Hepatocyte (in vitro differentiated cells): ENCODE measurements at regions not wholly inside any gene's neighbourhood (a gene's known extent, or its start where the extent isn't known, plus 50 kb on each side); places are given as distances from the start of the nearest gene placed in this dataset.

Experiments
- EZH2 ChIP-seq: fragments of 200-600 bp; sonication (generic); IDR thresholded peaks from 2 replicates; pipeline ENCODE4 v1.6.1; 2016; ENCODE audit warnings: antibody characterized with exemption, mild to moderate bottlenecking, borderline replicate concordance
- TF ChIP-seq, protein P1 (sequence below): fragments of 200-600 bp; sonication (generic); IDR thresholded peaks from 2 replicates; pipeline ENCODE4 v1.5.1; 2016; ENCODE audit warnings: antibody characterized with exemption, mild to moderate bottlenecking; ENCODE audit not compliant: poor library complexity

DNA sequence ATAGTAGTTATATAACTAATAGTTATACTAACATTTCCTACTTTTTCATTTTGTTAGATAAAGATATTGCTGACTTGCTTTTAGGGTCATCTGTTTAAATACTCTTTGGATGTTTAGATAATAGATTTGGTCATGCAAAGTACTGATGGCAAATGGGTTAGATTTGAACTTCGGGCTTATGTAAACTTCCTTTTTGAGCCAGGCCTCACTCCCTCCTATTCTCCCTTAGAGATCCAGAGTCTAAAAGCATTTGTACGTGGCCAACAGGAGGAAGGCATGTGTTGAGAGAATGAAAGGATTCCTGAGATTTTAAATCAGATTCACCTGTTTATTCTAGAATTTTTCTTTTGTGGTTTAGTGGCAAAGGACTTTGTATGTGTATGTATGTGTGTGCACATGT, 106.4 kb upstream of the GBE1 start:
- TF ChIP-seq EZH2: no peak
- TF ChIP-seq, protein P1, sequence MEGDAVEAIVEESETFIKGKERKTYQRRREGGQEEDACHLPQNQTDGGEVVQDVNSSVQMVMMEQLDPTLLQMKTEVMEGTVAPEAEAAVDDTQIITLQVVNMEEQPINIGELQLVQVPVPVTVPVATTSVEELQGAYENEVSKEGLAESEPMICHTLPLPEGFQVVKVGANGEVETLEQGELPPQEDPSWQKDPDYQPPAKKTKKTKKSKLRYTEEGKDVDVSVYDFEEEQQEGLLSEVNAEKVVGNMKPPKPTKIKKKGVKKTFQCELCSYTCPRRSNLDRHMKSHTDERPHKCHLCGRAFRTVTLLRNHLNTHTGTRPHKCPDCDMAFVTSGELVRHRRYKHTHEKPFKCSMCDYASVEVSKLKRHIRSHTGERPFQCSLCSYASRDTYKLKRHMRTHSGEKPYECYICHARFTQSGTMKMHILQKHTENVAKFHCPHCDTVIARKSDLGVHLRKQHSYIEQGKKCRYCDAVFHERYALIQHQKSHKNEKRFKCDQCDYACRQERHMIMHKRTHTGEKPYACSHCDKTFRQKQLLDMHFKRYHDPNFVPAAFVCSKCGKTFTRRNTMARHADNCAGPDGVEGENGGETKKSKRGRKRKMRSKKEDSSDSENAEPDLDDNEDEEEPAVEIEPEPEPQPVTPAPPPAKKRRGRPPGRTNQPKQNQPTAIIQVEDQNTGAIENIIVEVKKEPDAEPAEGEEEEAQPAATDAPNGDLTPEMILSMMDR: no peak
